ENCODE measurements at regions not wholly inside any gene's neighbourhood (a gene's known extent, or its start where the extent isn't known, plus 50 kb on each side); places are given as distances from the start of the nearest gene placed in this dataset.

GRCh38 chr11:38818720-38819119 lies 2220.7 kb upstream of the RAG2 start:
- Histone ChIP-seq H3K27ac (no peak overlapping the region), H3K27me3 (no peaks in the 10 kb centered on the region), H3K36me3 (no peaks in the 10 kb centered on the region), H3K9me3 (no peaks in the 10 kb centered on the region), H3K4me3 (no peak overlapping the region), H3K4me1 (no peaks in the 10 kb centered on the region)
- TF ChIP-seq POLR2A (IDR thresholded peaks at IDR 0.05) (no peak), EP300 (IDR thresholded peaks at IDR 0.05) (no peak), CTCF (IDR thresholded peaks at IDR 0.05) (no peak), POLR2AphosphoS5 (IDR thresholded peaks at IDR 0.05) (no peak)
- intact Hi-C loops (cut with DNase I; ENCODE audit: low total_unique reads), result no loop called here
- no peak for DNase-seq

- no peaks in the 10 kb centered on the region for H3K36me3 ChIP-seq
- intact Hi-C loops (cut with DNase I; ENCODE audit: low total_unique reads), result no loop called here
- no peak overlapping the region for H3K27ac ChIP-seq
- H3K9me3 ChIP-seq, result no peaks in the 10 kb centered on the region
- H3K4me3 ChIP-seq, result no peak overlapping the region
- 86 to 94% (median 89%) methylated on average over 4 of the region's 4 CpGs for WGBS, 5 donors
- no peak for DNase-seq
- no peak for TF ChIP-seq POLR2AphosphoS5 (IDR thresholded peaks at IDR 0.05)
- TF ChIP-seq CTCF (IDR thresholded peaks at IDR 0.05), result no peak
- no peak for TF ChIP-seq EP300 (IDR thresholded peaks at IDR 0.05)
- no peak for TF ChIP-seq POLR2A (IDR thresholded peaks at IDR 0.05)
- no peaks in the 10 kb centered on the region for H3K4me1 ChIP-seq
- no peaks in the 10 kb centered on the region for H3K27me3 ChIP-seq
Observed at GRCh38 chr11:38814670-38815069, 2216.6 kb upstream of the RAG2 start.

- Histone ChIP-seq H3K27me3 (no peaks in the 10 kb centered on the region), H3K36me3 (no peaks in the 10 kb centered on the region), H3K27ac (no peak overlapping the region), H3K4me3 (no peak overlapping the region), H3K4me1 (no peaks in the 10 kb centered on the region), H3K9me3 (no peaks in the 10 kb centered on the region)
- 67 to 78% (median 74%) methylated on average over 4 of the region's 4 CpGs for WGBS, 5 donors
- intact Hi-C loops (cut with DNase I; ENCODE audit: low total_unique reads), result no loop called here
- DNase-seq, result peak in 1 of 2 donors; percentile 7
- TF ChIP-seq CTCF (IDR thresholded peaks at IDR 0.05), result no peak
- no peak for TF ChIP-seq POLR2AphosphoS5 (IDR thresholded peaks at IDR 0.05)
- TF ChIP-seq POLR2A (IDR thresholded peaks at IDR 0.05), result no peak
- TF ChIP-seq EP300 (IDR thresholded peaks at IDR 0.05), result no peak
Observed at GRCh38 chr11:38809521-38809920, 2211.5 kb upstream of the RAG2 start.

- DNase-seq, result peak in 1 of 2 donors; percentile 27
- TF ChIP-seq POLR2AphosphoS5 (IDR thresholded peaks at IDR 0.05) (no peak), POLR2A (IDR thresholded peaks at IDR 0.05) (no peak), EP300 (IDR thresholded peaks at IDR 0.05) (no peak), CTCF (IDR thresholded peaks at IDR 0.05) (no peak)
- H3K9me3 ChIP-seq, result no peaks in the 10 kb centered on the region
- no peaks in the 10 kb centered on the region for H3K36me3 ChIP-seq
- H3K27me3 ChIP-seq, result no peaks in the 10 kb centered on the region
- intact Hi-C loops (cut with DNase I; ENCODE audit: low total_unique reads), result no loop called here
- H3K4me1 ChIP-seq, result no peaks in the 10 kb centered on the region
- 62 to 96% (median 74%) methylated on average over 1 of the region's 1 CpG for WGBS, 5 donors
- H3K27ac ChIP-seq, result no peak overlapping the region
- no peak overlapping the region for H3K4me3 ChIP-seq
Observed at GRCh38 chr11:38796281-38796680, 2198.2 kb upstream of the RAG2 start.

All from stomach (tissue), 8 donors.